ENCODE measurements at regions not wholly inside any gene's neighbourhood (a gene's known extent, or its start where the extent isn't known, plus 50 kb on each side); places are given as distances from the start of the nearest gene placed in this dataset.

DNA sequence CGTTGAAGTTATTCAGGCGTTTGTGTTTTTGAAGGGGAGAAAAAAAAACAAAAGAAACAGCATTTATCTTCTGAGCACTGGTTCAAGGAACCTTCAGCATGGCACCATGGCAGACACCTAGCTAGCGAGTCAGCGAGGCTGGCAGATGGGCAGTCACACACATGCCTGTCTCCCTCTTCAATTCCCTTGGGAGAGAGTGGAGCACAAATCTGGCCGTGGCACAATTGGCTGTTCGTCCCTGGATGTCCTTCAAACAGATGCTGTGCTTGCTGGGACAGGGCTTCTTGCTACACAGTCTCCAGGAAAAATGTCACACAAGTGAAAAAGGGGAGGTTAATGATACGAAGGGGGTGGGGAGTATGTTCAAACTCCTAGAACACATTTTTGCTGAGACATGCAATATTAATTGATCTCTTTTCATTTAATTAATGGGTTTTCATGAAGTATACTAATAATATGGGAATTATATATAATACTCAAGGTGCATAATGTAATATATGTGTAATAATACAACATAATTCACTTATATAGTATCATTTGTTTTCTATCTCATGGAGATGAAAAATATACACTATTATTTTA is 1674.5 kb upstream of the SLC10A2 start:
- TF ChIP-seq RAD21 (IDR thresholded peaks at IDR 0.05; ENCODE audit: low read depth) (no peak), ZBTB7A (IDR thresholded peaks at IDR 0.05; ENCODE audit: low read depth) (no peak), YY1 (IDR thresholded peaks at IDR 0.05; ENCODE audit: low read depth) (no peak), TEAD4 (IDR thresholded peaks at IDR 0.05) (no peak), EGR1 (IDR thresholded peaks at IDR 0.05) (no peak), TAF1 (IDR thresholded peaks at IDR 0.05; ENCODE audit: low read depth) (no peak)
- TF ChIP-seq, protein P1, sequence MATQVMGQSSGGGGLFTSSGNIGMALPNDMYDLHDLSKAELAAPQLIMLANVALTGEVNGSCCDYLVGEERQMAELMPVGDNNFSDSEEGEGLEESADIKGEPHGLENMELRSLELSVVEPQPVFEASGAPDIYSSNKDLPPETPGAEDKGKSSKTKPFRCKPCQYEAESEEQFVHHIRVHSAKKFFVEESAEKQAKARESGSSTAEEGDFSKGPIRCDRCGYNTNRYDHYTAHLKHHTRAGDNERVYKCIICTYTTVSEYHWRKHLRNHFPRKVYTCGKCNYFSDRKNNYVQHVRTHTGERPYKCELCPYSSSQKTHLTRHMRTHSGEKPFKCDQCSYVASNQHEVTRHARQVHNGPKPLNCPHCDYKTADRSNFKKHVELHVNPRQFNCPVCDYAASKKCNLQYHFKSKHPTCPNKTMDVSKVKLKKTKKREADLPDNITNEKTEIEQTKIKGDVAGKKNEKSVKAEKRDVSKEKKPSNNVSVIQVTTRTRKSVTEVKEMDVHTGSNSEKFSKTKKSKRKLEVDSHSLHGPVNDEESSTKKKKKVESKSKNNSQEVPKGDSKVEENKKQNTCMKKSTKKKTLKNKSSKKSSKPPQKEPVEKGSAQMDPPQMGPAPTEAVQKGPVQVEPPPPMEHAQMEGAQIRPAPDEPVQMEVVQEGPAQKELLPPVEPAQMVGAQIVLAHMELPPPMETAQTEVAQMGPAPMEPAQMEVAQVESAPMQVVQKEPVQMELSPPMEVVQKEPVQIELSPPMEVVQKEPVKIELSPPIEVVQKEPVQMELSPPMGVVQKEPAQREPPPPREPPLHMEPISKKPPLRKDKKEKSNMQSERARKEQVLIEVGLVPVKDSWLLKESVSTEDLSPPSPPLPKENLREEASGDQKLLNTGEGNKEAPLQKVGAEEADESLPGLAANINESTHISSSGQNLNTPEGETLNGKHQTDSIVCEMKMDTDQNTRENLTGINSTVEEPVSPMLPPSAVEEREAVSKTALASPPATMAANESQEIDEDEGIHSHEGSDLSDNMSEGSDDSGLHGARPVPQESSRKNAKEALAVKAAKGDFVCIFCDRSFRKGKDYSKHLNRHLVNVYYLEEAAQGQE (IDR thresholded peaks at IDR 0.05; ENCODE audit: low read depth): no peak

DNA sequence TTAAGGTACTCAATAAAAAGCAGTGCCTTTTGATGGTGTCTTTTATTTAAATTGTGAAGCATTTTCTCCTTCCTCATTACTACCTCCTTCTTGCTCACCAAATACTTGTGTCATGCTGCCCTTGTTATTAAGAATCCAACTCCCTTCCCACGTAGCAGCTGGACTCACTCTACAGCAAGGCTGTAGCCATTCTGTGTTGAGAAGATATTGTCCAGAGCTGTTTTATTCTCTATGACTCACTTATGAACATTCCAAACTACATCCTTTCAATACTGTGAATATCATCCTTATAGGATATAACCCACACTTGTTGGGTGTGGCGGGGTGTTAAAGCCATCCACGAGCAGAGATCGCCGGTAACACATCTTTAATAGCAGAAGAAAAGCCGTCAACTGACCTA is 1671.5 kb upstream of the SLC10A2 start:
- TF ChIP-seq TAF1 (IDR thresholded peaks at IDR 0.05; ENCODE audit: low read depth) (no peak), YY1 (IDR thresholded peaks at IDR 0.05; ENCODE audit: low read depth) (no peak), EGR1 (IDR thresholded peaks at IDR 0.05) (no peak), TCF12 (IDR thresholded peaks at IDR 0.05; ENCODE audit: low read depth) (no peak), ZBTB7A (IDR thresholded peaks at IDR 0.05; ENCODE audit: low read depth) (no peak), RAD21 (IDR thresholded peaks at IDR 0.05; ENCODE audit: low read depth) (no peak), FOXM1 (IDR thresholded peaks at IDR 0.05; ENCODE audit: borderline replicate concordance, low read depth) (no peak), EP300 (IDR thresholded peaks at IDR 0.05; ENCODE audit: borderline replicate concordance) (no peak), TEAD4 (IDR thresholded peaks at IDR 0.05) (no peak), CREB1 (IDR thresholded peaks at IDR 0.05; ENCODE audit: low read depth) (no peak), NFIC (IDR thresholded peaks at IDR 0.05) (no peak), CEBPB (IDR thresholded peaks at IDR 0.05) (no peak)
- TF ChIP-seq, protein P2, sequence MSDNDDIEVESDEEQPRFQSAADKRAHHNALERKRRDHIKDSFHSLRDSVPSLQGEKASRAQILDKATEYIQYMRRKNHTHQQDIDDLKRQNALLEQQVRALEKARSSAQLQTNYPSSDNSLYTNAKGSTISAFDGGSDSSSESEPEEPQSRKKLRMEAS (IDR thresholded peaks at IDR 0.05): no peak
- TF ChIP-seq, protein P1 (IDR thresholded peaks at IDR 0.05; ENCODE audit: low read depth): no peak
- TF ChIP-seq, protein P3, sequence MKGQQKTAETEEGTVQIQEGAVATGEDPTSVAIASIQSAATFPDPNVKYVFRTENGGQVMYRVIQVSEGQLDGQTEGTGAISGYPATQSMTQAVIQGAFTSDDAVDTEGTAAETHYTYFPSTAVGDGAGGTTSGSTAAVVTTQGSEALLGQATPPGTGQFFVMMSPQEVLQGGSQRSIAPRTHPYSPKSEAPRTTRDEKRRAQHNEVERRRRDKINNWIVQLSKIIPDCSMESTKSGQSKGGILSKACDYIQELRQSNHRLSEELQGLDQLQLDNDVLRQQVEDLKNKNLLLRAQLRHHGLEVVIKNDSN (IDR thresholded peaks at IDR 0.05): no peak

DNA sequence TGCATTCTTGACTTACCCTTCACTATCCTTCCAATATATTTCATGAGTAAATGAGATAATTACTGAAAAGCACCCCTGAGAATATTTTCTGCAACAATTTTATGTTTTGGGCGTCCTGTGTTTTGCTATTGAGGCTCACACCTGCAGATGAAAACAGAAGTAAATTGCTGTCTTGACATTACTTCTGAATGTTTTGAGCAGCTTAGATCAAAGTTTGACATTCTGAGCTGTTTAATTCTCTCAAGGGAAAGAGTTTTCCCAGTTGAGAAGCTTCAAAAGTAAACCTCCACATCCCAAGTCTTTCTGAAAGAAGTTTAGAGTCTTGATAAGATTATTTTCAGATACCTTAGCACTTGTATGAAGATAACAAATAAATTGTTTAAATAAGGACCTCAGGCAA is 1667.2 kb upstream of the SLC10A2 start:
- no peak for TF ChIP-seq TAF1 (IDR thresholded peaks at IDR 0.05; ENCODE audit: low read depth)
- no peak for TF ChIP-seq TEAD4 (IDR thresholded peaks at IDR 0.05)
- TF ChIP-seq, protein P2 (IDR thresholded peaks at IDR 0.05): no peak
- TF ChIP-seq NFIC (IDR thresholded peaks at IDR 0.05): no peak

DNA sequence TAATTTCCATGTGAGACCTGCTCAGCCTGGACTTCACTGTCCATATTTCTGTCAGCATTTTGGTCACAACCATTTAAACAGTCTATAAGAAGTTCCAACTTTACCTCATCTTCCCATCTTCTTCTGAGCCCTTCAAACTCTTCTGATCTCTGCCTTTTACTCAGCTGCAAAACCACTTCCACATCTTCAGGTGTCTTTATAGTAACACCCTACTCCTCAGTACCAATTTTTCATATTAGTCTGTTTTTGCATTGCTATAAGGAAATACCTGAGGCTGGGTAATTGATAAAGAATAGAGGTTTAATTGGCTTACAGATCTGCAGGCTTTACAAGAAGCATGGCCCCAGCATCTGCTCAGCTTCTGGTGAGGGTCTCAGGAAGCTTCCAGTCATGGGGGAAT is 1648.9 kb upstream of the SLC10A2 start:
- TF ChIP-seq TEAD4 (IDR thresholded peaks at IDR 0.05) (no peak), CREB1 (IDR thresholded peaks at IDR 0.05; ENCODE audit: low read depth) (no peak), TCF12 (IDR thresholded peaks at IDR 0.05; ENCODE audit: low read depth) (no peak)

DNA sequence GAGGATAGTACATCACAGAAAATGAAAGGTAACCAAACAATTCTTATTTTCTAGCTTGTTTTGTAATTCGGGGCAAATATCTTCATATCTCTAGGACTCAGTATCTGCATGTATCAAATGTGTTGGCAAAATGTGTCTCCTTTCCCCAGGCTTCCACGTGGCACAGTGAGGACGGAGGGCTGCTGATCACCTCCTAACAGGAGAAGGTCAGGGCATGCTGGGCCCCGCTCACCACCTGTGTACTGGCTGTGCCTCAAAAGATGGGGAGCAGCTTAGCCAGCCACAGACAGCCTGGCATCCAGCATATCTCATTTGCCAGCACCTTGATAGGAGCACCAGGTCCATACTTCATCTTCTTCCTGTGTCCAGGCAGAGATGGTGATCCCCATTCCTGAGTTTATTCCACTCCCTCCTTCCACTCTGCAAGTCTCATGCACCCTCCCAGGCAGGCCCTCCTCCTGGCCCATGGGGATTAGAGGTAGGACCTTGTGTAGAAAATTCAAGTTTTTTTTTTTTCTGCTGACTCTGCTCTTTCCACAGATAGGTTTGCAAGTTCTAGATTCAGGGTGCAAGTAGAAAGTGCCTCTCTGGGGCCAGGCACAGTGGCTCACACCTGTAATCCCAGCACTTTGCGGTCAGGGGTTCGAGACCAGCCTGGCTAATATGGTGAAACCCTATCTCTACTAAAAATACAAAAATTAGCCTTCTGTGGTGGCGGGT is 1639.0 kb upstream of the SLC10A2 start:
- TF ChIP-seq CEBPB (IDR thresholded peaks at IDR 0.05) (no peak), EGR1 (IDR thresholded peaks at IDR 0.05) (no peak), RAD21 (IDR thresholded peaks at IDR 0.05; ENCODE audit: low read depth) (no peak), EP300 (IDR thresholded peaks at IDR 0.05; ENCODE audit: borderline replicate concordance) (no peak), TEAD4 (IDR thresholded peaks at IDR 0.05) (no peak), YY1 (IDR thresholded peaks at IDR 0.05; ENCODE audit: low read depth) (no peak), TAF1 (IDR thresholded peaks at IDR 0.05; ENCODE audit: low read depth) (no peak), TCF12 (IDR thresholded peaks at IDR 0.05; ENCODE audit: low read depth) (no peak), NFIC (IDR thresholded peaks at IDR 0.05) (no peak), ZBTB7A (IDR thresholded peaks at IDR 0.05; ENCODE audit: low read depth) (no peak), FOXM1 (IDR thresholded peaks at IDR 0.05; ENCODE audit: borderline replicate concordance, low read depth) (no peak), CREB1 (IDR thresholded peaks at IDR 0.05; ENCODE audit: low read depth) (no peak)
- TF ChIP-seq, protein P3 (IDR thresholded peaks at IDR 0.05): no peak
- TF ChIP-seq, protein P2 (IDR thresholded peaks at IDR 0.05): no peak
- TF ChIP-seq, protein P1 (IDR thresholded peaks at IDR 0.05; ENCODE audit: low read depth): no peak
